ENCODE measurements at regions not wholly inside any gene's neighbourhood (a gene's known extent, or its start where the extent isn't known, plus 50 kb on each side); places are given as distances from the start of the nearest gene placed in this dataset.

- TF ChIP-seq CTCF (IDR thresholded peaks at IDR 0.05; ENCODE audit: insufficient read depth, low read depth, low read length) = no peak
- no peak for TF ChIP-seq EZH2 (IDR thresholded peaks at IDR 0.05; ENCODE audit: insufficient read depth, low read length)
Observed at GRCh38 chr2:155852156-155852555, 480.4 kb downstream of the NR4A2 start.

Data from astrocyte (in vitro differentiated cells and primary cell).